Psoas muscle (tissue), 7 donors: ENCODE measurements at regions not wholly inside any gene's neighbourhood (a gene's known extent, or its start where the extent isn't known, plus 50 kb on each side); places are given as distances from the start of the nearest gene placed in this dataset.

Experiments
- ATAC-seq, 4 donors: fragments of 200-7000 bp; cut with Tn5 transposase; one replicate each; pipeline ENCODE4 v1.9.1; 2020; ENCODE audit warnings: moderate library complexity in 3 of 4, mild to moderate bottlenecking in 2 of 4
- DNase-seq, 2 donors: peaks; one replicate each; pipeline ENCODE4 v3.0.0-alpha.2; 2020
- H3K27ac ChIP-seq: fragments of 200-600 bp; one replicate; pipeline ENCODE4 v1.8.0; 2022
- H3K27me3 ChIP-seq, 3 donors: fragments of 200-600 bp in 1 of 3; one replicate each; pipeline versions ENCODE4 v1.6.1 to v1.8.0; 2013 to 2022; ENCODE audit warnings: low read length in 2 of 3, mild to moderate bottlenecking in 2 of 3, moderate library complexity in 1 of 3; ENCODE audit not compliant: insufficient read depth in 3 of 3
- H3K36me3 ChIP-seq, 2 donors: fragments of 200-600 bp in 1 of 2; one replicate each; pipeline versions ENCODE4 v1.6.1 to v1.8.0; 2013 to 2022; ENCODE audit warnings: low read depth in 1 of 2, mild to moderate bottlenecking in 1 of 2, moderate library complexity in 1 of 2; ENCODE audit not compliant: insufficient read depth in 1 of 2
- H3K4me1 ChIP-seq: fragments of 200-600 bp; one replicate; pipeline ENCODE4 v1.8.0; 2022
- H3K4me3 ChIP-seq: fragments of 200-600 bp; one replicate; pipeline ENCODE4 v1.8.0; 2022; ENCODE audit warnings: mild to moderate bottlenecking
- H3K9me3 ChIP-seq: fragments of 200-600 bp; one replicate; pipeline ENCODE4 v1.8.0; 2022
- CTCF ChIP-seq: fragments of 200-600 bp; IDR thresholded peaks from one replicate; pipeline ENCODE4 v1.8.0; 2022; ENCODE audit warnings: antibody characterized with exemption
- WGBS, 3 donors: extraction: QIAGEN DNeasy Blood & Tissue Kit; methylation state at CpG; one replicate each; pipeline versions ENCODE4 v1.1.6 to v1.1.7; 2013; 5-methylcytosine and 5-hydroxymethylcytosine counted together
- intact Hi-C, 2 donors: fragments of 100-400 bp; cut with DNase I; formaldehyde crosslinking; loops; one replicate each; pipeline versions ENCODE4 v1.11.0 to v1.14.2; 2022
- donor health status: healthy with polysubstance abuse.
- donor health status: DM: no; HTN: no; CAD: no; lungs with moderate emphysema.
- donor health status: Bipolar disorder and iron deficiency.
- donor health status: healthy.
- donor health status: DM: yes; HTN: yes; CAD: no.
- donor health status: DM: no; HTN: no; CAD: no.
- donor health status: DM: yes; HTN: yes; CAD: no.

GRCh38 chr10:29176845-29177832 lies 111.7 kb upstream of the LYZL1 start:
- no peaks in the 10 kb centered on the region for H3K9me3 ChIP-seq
- H3K27ac ChIP-seq, result no peak overlapping the region
- no peaks in the 10 kb centered on the region for H3K27me3 ChIP-seq
- H3K4me1 ChIP-seq, result no peaks in the 10 kb centered on the region
- no peaks in the 10 kb centered on the region for H3K36me3 ChIP-seq
- no peak overlapping the region for H3K4me3 ChIP-seq
- WGBS, 3 donors, result 55 to 60% (median 59%) methylated on average over 7 of the region's 7 CpGs
- DNase-seq, result no peak
- no peak for ATAC-seq
- no peak for TF ChIP-seq CTCF
- intact Hi-C loops, result no loop called here

GRCh38 chr10:29181936-29182335 lies 106.9 kb upstream of the LYZL1 start:
- WGBS, 3 donors, result 60 to 72% (median 70%) methylated on average over 6 of the region's 6 CpGs
- no peak for DNase-seq
- H3K27me3 ChIP-seq, result no peaks in the 10 kb centered on the region
- no peaks in the 10 kb centered on the region for H3K36me3 ChIP-seq
- H3K27ac ChIP-seq, result no peak overlapping the region
- no peak for TF ChIP-seq CTCF
- no peaks in the 10 kb centered on the region for H3K9me3 ChIP-seq
- no peaks in the 10 kb centered on the region for H3K4me1 ChIP-seq
- intact Hi-C loops, result no loop called here
- no peak overlapping the region for H3K4me3 ChIP-seq
- ATAC-seq, result no peak

GRCh38 chr10:29183301-29183945 lies 105.4 kb upstream of the LYZL1 start:
- H3K36me3 ChIP-seq, result no peaks in the 10 kb centered on the region
- 84 to 90% (median 88%) methylated on average over 6 of the region's 6 CpGs for WGBS, 3 donors
- H3K4me3 ChIP-seq, result no peak overlapping the region
- no peak for DNase-seq
- no peaks in the 10 kb centered on the region for H3K9me3 ChIP-seq
- intact Hi-C loops, result no loop called here
- H3K27me3 ChIP-seq, result no peaks in the 10 kb centered on the region
- no peak for ATAC-seq
- H3K4me1 ChIP-seq, result no peaks in the 10 kb centered on the region
- H3K27ac ChIP-seq, result no peak overlapping the region
- TF ChIP-seq CTCF, result no peak

GRCh38 chr10:29184205-29185000 lies 104.5 kb upstream of the LYZL1 start:
- ATAC-seq (no peak), DNase-seq (no peak)
- Histone ChIP-seq H3K27me3 (no peaks in the 10 kb centered on the region), H3K27ac (no peak overlapping the region), H3K36me3 (no peaks in the 10 kb centered on the region), H3K4me1 (no peaks in the 10 kb centered on the region), H3K9me3 (no peaks in the 10 kb centered on the region), H3K4me3 (no peak overlapping the region)
- 76 to 84% (median 79%) methylated on average over 4 of the region's 4 CpGs for WGBS, 3 donors
- no peak for TF ChIP-seq CTCF
- intact Hi-C loops, result no loop called here
